ENCODE measurements at regions not wholly inside any gene's neighbourhood (a gene's known extent, or its start where the extent isn't known, plus 50 kb on each side); places are given as distances from the start of the nearest gene placed in this dataset.

DNA sequence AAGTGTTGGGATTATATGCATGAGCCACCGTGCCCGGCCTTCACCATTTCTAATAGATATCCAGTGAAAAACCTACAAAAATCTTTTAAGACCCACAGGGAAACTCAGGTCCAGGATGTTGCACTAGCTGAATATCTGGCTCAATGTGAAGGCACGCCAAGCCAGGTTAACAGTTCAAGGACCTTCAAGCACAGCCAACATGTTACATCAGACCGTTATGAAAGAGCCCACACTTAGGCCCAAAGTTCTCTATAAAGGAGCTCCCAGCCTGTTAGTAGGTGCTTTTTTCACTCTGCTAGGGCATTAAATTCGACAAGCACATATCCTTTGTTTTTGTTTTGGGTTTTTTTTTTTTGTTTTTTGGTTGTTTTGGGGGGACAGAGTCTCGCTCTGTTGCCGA, 69.0 kb downstream of the OTX2 start:
- H3K36me3 ChIP-seq (ENCODE audit: control insufficient read depth in 2 of 4, insufficient read depth in 4 of 4, low read length in 3 of 4): no peaks in the 10 kb centered on the region
- no peak overlapping the region for H3K27ac ChIP-seq (ENCODE audit: low read depth, low read length)
- no peak overlapping the region for H2BK15ac ChIP-seq (ENCODE audit: low read length)
- H3K56ac ChIP-seq (replicated peaks; ENCODE audit: insufficient read length, low read depth, low read length): no peak overlapping the region
- 93% methylated on average over 7 of the region's 7 CpGs; no CpG with 5 or more reads in 1 of the 2 experiments for WGBS, 2 experiments (ENCODE audit: extremely low coverage in 1 of 2, insufficient coverage in 1 of 2, insufficient read length in 1 of 2, insufficient replicate concordance in 2 of 2, low coverage in 1 of 2, low lambda C conversion rate in 2 of 2, missing lambda C conversion rate in 1 of 2)
- H4K20me1 ChIP-seq (replicated peaks in 1 of 2; ENCODE audit: control insufficient read depth in 1 of 2, insufficient read depth in 2 of 2, low read length in 2 of 2): no peaks in the 10 kb centered on the region
- FAIRE-seq (no peak), DNase-seq (ENCODE audit: low read depth in 1 of 2, low spot score in 2 of 2) (no peak)
- H3K79me1 ChIP-seq (ENCODE audit: low read depth, low read length): no peaks in the 10 kb centered on the region
- H2AK5ac ChIP-seq (ENCODE audit: low read depth, low read length): no peak overlapping the region
- H3K9ac ChIP-seq (replicated peaks in 1 of 4; ENCODE audit: extremely low read depth in 1 of 4, low read depth in 3 of 4, low read length in 3 of 4): no peak overlapping the region
- TF ChIP-seq POLR2AphosphoS5 (IDR thresholded peaks at IDR 0.05; ENCODE audit: low read depth, low read length): no peak
- no peak for TF ChIP-seq TCF12 (IDR thresholded peaks at IDR 0.05; ENCODE audit: low read depth, low read length)
- no peak overlapping the region for H2BK5ac ChIP-seq (ENCODE audit: low read depth, low read length)
- peaks cover 0 to 17% (median 2%) of the 10 kb centered on the region in 4 experiments; a peak in 4 of 7 replicates for H3K4me1 ChIP-seq (replicated peaks in 1 of 4; ENCODE audit: control insufficient read depth in 3 of 4, insufficient read depth in 4 of 4, low read length in 3 of 4)
- no peak overlapping the region for H2BK20ac ChIP-seq (ENCODE audit: low read length)
- H3K4ac ChIP-seq (replicated peaks; ENCODE audit: insufficient read length, low read depth, low read length): no peak overlapping the region
- no peaks in the 10 kb centered on the region for H3K79me2 ChIP-seq (ENCODE audit: control insufficient read depth in 1 of 2, insufficient read depth in 2 of 2, low read length in 2 of 2)
- ChIA-PET CTCF (ENCODE audit: partially characterized antibody) (interaction anchor here (1.3 to 4.4 kb wide), 3 partner anchors 9 to 26 kb away, joined by 4 to 13 read pairs (median 4); no protein-coding TSS in a partner anchor), POLR2A (ENCODE audit: partially characterized antibody) (no interaction called here)
- H2AFZ ChIP-seq (ENCODE audit: low read length): no peak overlapping the region
- no peak overlapping the region for H3K14ac ChIP-seq (ENCODE audit: insufficient read length)
- no peaks in the 10 kb centered on the region for H3K23me2 ChIP-seq (ENCODE audit: low read depth, low read length)
- no peak overlapping the region for H4K5ac ChIP-seq (ENCODE audit: insufficient read length, low read depth, low read length)
- no peaks in the 10 kb centered on the region for H3K27me3 ChIP-seq (replicated peaks in 1 of 4; ENCODE audit: control insufficient read depth in 3 of 4, extremely low read depth in 1 of 4, insufficient read depth in 3 of 4, low read length in 3 of 4)
- H3K4me2 ChIP-seq (ENCODE audit: insufficient read depth in 1 of 2, low read depth in 2 of 2, low read length in 2 of 2): no peak overlapping the region
- no peak overlapping the region for H2BK120ac ChIP-seq (replicated peaks; ENCODE audit: low read depth, low read length)
- no peak overlapping the region for H3K23ac ChIP-seq (ENCODE audit: insufficient read length)
- no peak overlapping the region for H3K18ac ChIP-seq (ENCODE audit: extremely low read depth, low read length)
- H3K9me3 ChIP-seq (ENCODE audit: insufficient read depth in 2 of 2, low read depth in 1 of 2, low read length in 1 of 2): no peaks in the 10 kb centered on the region
- H3K4me3 ChIP-seq (ENCODE audit: extremely low read depth in 1 of 4, insufficient read depth in 2 of 4, low read depth in 3 of 4, low read length in 4 of 4): no peak overlapping the region
- H2BK12ac ChIP-seq (ENCODE audit: low read depth, low read length): no peak overlapping the region
- no peak overlapping the region for H4K8ac ChIP-seq (ENCODE audit: extremely low read depth, insufficient read depth, low read length)
- H4K91ac ChIP-seq (replicated peaks; ENCODE audit: insufficient read length, low read length): no peak overlapping the region

Data from H1 (cell line).